Mucosa of descending colon (tissue), 3 donors: ENCODE measurements at regions not wholly inside any gene's neighbourhood (a gene's known extent, or its start where the extent isn't known, plus 50 kb on each side); places are given as distances from the start of the nearest gene placed in this dataset.

Source experiments
- ATAC-seq: fragments of 200-7000 bp; cut with Tn5 transposase; one replicate; pipeline ENCODE4 v1.9.1; 2020; ENCODE audit warnings: mild to moderate bottlenecking, moderate library complexity
- DNase-seq, 3 donors: peaks; one replicate each; pipeline ENCODE4 v3.0.0-alpha.2; 2020
- H3K36me3 ChIP-seq: fragments of 200-600 bp; one replicate; pipeline ENCODE4 v1.8.0; 2021; ENCODE audit warnings: low read depth, mild to moderate bottlenecking
- H3K4me1 ChIP-seq: fragments of 200-600 bp; one replicate; pipeline ENCODE4 v1.8.0; 2021; ENCODE audit warnings: low read depth, mild to moderate bottlenecking
- H3K4me3 ChIP-seq: fragments of 200-600 bp; one replicate; pipeline ENCODE4 v1.8.0; 2021; ENCODE audit warnings: mild to moderate bottlenecking
- H3K9me3 ChIP-seq: fragments of 200-600 bp; one replicate; pipeline ENCODE4 v1.8.0; 2021; ENCODE audit warnings: mild to moderate bottlenecking
- CTCF ChIP-seq: fragments of 200-600 bp; IDR thresholded peaks from one replicate; pipeline ENCODE4 v1.8.0; 2022; ENCODE audit warnings: antibody characterized with exemption, mild to moderate bottlenecking
- intact Hi-C, 2 donors: fragments of 100-400 bp; cut with DNase I in 1 of 2; cut with micrococcal nuclease in 1 of 2; formaldehyde crosslinking; loops; one replicate each; pipeline versions ENCODE4 v1.11.0 to v1.11.1; 2022; cut with DNase I, micrococcal nuclease
- donor health status: DM: no; HTN: no; CAD: no; lungs with moderate emphysema.
- donor health status: DM: no; HTN: no; CAD: no.
- donor health status: DM: no; HTN: yes; CAD: no.

- TF ChIP-seq CTCF, result no peak
- peak; percentile 26 for ATAC-seq
- no peaks in the 10 kb centered on the region for H3K9me3 ChIP-seq
Measured at GRCh38 chrX:82141942-82142341, 940.0 kb downstream of the SH3BGRL start.

GRCh38 chrX:82161195-82161594 is 959.3 kb downstream of the SH3BGRL start:
- TF ChIP-seq CTCF, result no peak
- DNase-seq (no peak), ATAC-seq (no peak)
- no peaks in the 10 kb centered on the region for H3K36me3 ChIP-seq
- H3K4me1 ChIP-seq, result no peaks in the 10 kb centered on the region
- intact Hi-C loops, result no loop called here
- H3K4me3 ChIP-seq, result no peak overlapping the region
- H3K9me3 ChIP-seq, result peaks cover 8% of the 10 kb centered on the region

More at GRCh38 chrX:82141942-82142341, 940.0 kb downstream of the SH3BGRL start:
- no peak for DNase-seq
- H3K4me1 ChIP-seq, result no peaks in the 10 kb centered on the region
- H3K4me3 ChIP-seq, result no peak overlapping the region
- intact Hi-C loops, result no loop called here
- H3K36me3 ChIP-seq, result no peaks in the 10 kb centered on the region

- no peak for DNase-seq
- peaks cover 8% of the 10 kb centered on the region for H3K9me3 ChIP-seq
- no peak for ATAC-seq
- H3K4me3 ChIP-seq, result no peak overlapping the region
- TF ChIP-seq CTCF, result no peak
- no peaks in the 10 kb centered on the region for H3K36me3 ChIP-seq
- no peaks in the 10 kb centered on the region for H3K4me1 ChIP-seq
- intact Hi-C loops, result no loop called here
Measured at GRCh38 chrX:82163701-82164100, 961.8 kb downstream of the SH3BGRL start.

- H3K9me3 ChIP-seq, result no peaks in the 10 kb centered on the region
- no peak for DNase-seq
- intact Hi-C loops, result no loop called here
Measured at GRCh38 chrX:82196866-82197265, 995.0 kb downstream of the SH3BGRL start.

GRCh38 chrX:82208975-82209374 is 1007.1 kb downstream of the SH3BGRL start:
- no peak for ATAC-seq
- DNase-seq, result no peak
- H3K9me3 ChIP-seq, result no peaks in the 10 kb centered on the region
- intact Hi-C loops, result no loop called here
- no peak overlapping the region for H3K4me3 ChIP-seq
- no peaks in the 10 kb centered on the region for H3K4me1 ChIP-seq
- H3K36me3 ChIP-seq, result no peaks in the 10 kb centered on the region
- no peak for TF ChIP-seq CTCF

More at GRCh38 chrX:82196866-82197265, 995.0 kb downstream of the SH3BGRL start:
- TF ChIP-seq CTCF, result no peak
- Histone ChIP-seq H3K4me1 (no peaks in the 10 kb centered on the region), H3K4me3 (no peak overlapping the region), H3K36me3 (no peaks in the 10 kb centered on the region)
- no peak for ATAC-seq

- DNase-seq (peak in 1 of 3 donors; percentile 0), ATAC-seq (peak; percentile 56)
- no peak for TF ChIP-seq CTCF
- Histone ChIP-seq H3K4me1 (no peaks in the 10 kb centered on the region), H3K36me3 (no peaks in the 10 kb centered on the region), H3K9me3 (no peaks in the 10 kb centered on the region), H3K4me3 (no peak overlapping the region)
- intact Hi-C loops, result no loop called here
Measured at GRCh38 chrX:82218361-82218760, 1016.5 kb downstream of the SH3BGRL start.
